Fibroblast of skin of back (primary cell): ENCODE measurements at regions not wholly inside any gene's neighbourhood (a gene's known extent, or its start where the extent isn't known, plus 50 kb on each side); places are given as distances from the start of the nearest gene placed in this dataset.
"Not testable (repeated sequence)": the region's sequence is repeated elsewhere in the genome, so short reads cannot be mapped to it uniquely, and the experiment has no call there.

ENCODE experiments used
- DNase-seq: peaks from one replicate; pipeline ENCODE4 v3.0.0-alpha.2; 2013

DNA sequence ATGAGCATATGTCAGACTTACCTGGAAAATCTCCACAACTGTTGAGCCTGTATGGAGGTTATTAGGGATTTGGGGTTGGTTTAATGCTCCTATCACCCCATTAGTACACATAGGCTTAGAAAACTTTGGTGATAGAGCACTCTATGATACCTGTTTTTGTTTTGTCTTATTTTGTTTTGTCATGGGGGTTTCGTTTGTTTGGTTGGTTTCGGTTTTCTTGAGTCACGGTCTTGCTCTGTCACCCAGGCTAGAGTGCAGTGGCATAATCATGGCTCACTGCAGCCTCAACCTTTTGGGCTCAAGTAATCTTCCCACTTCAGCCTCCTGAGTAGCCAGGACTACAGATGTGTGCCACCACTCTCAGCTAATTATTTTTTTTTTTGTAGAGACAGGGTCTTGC, 70.0 kb downstream of the MZT1 start:
- DNase-seq = no peak

DNA sequence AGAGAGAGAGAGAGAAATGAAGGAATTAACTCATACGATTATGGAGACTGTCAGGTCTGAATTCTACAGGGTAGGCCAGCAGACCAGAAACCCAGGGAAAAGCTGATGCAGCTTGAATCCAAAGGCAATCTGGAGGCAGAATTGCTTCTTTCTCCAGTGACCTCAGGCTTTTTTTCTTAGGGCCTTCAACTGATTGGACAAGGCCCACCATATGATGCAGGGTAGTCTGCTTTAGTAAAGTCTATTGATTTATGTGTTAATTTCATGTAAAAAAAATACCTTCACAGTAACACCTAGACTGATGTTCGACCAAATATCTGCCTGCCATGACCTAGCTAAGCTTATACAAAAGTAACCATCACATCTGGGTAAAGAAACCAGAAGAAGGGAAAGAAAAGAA, 71.1 kb downstream of the MZT1 start:
- no peak for DNase-seq

DNA sequence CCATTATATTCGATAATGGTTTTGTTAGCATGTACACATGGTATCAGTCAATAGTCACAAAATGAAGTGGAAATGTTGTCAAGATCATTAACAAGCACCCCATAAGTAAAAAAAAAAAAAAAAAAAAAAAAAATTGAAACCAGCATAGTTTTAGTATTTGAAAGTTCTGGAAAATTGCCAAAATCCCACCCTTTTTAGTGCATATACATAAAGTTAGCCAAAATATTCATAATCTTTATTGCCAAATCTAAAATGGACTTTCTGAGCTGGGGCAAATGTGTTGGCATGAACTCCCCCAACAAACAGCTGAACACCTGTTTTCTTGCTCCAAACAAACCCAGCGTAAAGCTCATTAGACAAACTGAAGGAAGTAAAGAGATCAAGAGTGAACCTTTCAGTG, 73.9 kb downstream of the MZT1 start:
- DNase-seq = no peak

DNA sequence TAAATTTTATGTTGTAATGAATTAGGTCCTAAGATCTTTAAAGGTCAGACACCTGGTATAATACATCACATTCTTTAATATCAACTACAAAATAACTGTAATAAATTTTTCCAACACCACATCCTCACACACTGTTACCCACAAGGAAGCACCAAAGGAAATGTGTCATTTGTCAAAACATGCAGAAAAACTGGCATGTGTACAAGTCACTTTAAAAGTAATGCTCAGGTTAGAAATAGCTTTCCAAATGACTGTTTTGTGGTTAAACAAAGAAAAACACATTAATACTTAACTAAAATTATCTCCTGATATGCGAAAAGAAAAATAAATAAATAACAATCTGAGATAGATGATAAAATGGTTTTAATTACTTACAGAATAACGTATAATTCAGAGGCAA, 74.7 kb downstream of the MZT1 start:
- DNase-seq = peak; percentile 44

DNA sequence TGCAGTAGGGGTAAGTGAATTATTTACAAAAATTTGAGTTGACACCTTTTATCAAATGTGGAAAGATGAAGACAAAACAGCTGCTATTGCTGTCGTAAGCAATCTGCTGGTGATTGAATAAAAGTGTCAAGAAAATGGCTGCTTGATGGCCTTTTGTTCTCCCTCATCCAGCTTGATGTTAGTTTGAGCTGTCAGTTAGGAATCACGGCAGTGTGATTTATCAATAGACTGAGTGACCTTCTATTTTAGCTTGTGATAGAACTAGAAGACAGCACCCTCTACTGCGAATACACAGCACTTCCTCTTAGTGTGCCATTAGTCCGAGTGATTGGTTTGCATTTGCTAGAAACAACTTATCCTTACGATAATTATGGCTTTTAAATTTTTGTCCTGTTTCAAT, 76.3 kb downstream of the MZT1 start:
- no peak for DNase-seq

DNA sequence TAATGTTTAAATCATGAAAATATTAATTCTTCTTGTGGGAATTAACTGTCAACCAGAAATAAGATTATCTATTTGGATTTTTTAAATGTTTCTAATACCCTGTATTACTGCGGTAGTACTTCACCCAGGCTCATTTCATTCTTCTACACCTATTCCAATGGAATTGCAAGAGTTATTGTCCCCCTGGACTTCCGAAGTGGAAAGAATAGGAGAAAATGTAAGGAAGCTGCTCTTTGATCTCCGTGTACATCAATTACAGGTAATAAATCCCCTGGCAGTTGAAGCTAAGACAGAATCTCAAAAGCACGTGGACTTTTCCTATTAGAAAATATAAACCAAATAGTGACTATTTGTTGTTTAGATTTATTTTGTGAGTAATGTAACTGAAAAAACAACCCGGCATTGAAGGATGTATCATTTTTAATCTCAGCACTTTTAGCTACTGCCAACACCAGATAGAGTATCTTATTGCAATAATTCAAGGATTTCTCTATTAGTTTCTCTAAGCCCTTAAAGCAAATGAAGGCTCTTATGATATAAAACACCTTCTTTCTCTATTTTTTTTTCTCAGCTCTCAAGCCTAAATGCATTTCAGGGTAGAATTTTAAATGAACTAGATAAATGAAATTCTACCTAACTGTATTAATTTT, 77.3 kb downstream of the MZT1 start:
- no peak for DNase-seq

DNA sequence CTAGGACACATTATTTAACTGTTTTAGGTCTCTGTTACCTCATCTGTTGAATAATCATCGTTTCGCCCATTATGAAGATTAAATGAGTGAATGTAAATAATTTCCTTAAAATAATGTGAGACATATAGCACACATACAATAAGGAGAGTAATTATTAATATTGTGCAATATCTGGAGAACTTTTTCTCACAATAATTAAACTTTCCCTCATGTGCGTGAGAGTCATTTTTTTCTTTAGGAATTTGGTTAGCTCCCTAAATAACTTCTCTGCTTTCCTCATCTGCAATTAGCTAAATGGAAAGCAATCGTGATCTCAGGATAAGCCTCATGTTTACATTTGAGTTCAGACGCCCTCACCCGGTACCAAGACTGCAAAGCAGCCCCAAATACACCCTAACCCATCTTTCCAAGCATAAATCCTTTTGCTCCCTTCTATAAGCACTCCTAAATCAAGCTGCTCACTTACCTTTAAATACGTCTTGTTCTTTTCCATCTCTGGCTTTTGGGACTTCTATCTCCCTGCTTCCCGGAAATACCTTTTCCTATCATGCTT, 78.8 kb downstream of the MZT1 start:
- DNase-seq = no peak

DNA sequence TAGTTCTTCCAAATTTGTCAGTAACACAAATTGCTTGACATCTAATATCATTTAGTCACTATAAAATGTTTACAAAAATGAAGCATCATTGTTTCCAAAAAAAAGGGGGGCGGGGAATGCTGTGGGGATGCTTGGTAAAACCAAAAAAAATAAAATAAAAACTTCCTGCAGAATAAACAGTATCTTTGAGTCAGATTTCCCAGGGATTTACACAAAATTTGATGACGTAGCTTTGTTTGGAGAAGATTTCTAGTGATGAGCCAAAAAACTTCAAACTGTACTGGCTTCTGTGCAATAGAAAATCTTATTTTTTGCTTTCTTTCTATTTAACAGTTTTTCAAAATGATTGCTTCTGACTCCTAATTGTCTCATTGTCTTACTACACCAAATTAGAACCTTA, 80.0 kb downstream of the MZT1 start:
- no peak for DNase-seq

DNA sequence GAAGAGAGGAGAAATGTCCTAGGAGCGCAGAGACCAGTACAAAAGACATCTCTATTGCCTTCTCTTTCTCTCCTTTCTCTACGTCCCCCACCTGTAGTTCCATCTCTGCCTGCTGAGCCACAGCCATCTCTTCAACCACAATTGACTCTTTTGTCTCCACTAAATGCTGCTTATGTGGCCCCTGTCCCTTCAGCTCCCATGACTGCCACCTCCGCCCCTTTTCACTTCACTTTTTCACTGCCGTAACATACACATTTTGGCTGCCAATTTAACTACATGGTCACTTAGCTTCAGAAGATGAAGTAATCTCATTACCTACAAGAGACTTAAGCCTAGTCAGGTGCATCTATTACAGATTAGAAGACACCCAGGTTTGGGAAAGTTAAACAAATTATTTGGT, 81.9 kb downstream of the MZT1 start:
- no peak for DNase-seq

DNA sequence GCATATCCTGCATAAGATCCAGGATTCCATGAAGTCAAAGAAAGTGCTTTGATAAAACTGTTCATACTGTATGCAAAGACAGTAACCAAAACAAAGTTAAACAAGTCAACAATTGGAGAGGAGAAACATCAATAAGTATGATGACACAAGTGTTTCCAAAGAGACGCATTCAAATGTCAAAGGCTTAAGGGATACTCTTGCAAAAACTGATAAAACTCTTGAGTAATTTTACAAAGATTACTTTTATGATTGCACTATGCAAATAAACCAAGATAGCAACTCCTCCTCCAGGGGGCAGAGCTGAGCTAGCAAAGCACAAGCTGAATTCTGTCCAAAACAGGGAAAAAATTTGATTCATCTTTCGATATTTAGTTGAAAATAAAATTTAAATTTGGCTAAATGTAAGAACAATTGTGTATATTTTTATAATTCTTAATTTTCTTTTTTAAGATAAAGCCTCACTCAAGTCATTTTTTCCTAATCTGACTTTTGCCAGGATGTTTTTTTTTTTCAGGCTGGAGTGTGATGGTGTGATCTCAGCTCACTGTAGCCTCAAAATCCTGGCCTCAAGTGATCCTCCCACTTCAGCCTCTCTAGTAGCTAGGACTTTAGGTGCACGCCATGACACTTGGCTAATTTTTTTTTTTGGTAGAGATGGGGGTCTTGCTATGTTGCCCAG, 84.0 kb downstream of the MZT1 start:
- peak; percentile 38 for DNase-seq

DNA sequence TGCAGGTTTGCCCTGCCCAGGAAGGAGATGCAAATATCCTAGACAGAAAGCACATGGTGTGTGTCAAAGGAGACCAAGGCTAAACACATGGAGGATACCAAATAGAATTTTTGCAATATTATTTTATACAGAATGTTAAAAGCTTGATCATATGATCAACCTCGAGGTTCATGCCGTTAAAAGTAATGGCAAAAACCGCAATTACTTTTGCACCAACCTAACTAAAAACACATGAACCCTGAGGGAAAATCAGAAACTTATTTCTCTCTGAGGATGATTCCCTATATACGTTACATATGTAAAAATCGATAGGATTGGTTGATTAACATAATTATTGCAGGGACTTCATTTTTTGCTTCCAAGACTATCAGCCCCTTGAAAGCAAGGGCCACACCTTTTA, 88.1 kb downstream of the MZT1 start:
- no peak for DNase-seq

DNA sequence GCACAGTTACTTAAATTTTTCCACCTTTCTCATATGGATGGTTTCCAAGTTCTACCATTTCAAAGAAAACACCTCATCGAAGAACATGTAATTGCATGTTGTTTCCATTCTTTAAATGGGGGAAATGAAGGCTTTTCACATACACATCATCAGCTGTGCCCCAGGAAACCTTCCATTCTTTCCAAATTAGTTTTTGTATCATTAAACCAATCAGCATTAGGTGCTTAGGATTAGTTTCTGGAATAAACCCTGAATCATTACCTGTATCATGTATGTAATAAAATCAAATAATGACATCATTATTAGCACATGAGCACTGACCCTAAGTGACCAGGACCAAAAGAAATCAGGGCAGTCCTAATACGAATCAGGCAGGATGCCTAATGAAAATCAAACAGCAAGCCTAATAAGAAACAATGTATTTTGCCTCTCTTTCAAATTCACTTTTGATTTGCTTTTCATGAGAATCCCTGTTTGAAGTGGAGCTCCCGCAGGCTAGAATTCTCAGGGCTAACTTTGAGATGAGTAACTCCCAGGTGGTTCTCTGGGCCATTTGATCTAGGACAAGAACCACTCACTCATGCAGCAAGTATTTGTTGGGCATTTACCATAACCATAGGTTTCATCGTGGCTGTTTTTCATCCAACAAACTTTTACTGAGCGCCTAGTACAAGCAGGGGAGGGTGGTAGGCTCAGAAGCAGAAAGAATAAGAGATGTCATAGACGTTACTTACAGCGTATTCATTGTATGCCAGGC, 89.2 kb downstream of the MZT1 start:
- DNase-seq = no peak

DNA sequence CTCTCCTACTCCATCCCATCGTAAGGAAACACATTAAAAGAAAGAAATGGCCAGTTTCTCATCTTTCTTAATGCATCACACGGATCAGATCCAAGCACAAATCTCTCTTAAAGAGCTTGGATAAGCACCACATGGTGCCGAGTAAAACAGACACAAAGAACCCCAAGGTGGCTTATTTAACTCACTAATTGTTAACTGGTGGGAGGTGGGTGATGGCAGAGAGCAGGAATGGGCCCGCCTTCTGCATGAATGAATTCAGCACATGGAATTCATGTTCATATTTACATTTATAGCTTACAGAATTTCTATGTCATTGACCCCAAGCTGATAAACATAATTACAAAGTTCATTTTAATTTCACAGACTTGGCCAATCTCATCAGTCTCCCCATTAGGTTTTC, 89.9 kb downstream of the MZT1 start:
- DNase-seq = no peak

DNA sequence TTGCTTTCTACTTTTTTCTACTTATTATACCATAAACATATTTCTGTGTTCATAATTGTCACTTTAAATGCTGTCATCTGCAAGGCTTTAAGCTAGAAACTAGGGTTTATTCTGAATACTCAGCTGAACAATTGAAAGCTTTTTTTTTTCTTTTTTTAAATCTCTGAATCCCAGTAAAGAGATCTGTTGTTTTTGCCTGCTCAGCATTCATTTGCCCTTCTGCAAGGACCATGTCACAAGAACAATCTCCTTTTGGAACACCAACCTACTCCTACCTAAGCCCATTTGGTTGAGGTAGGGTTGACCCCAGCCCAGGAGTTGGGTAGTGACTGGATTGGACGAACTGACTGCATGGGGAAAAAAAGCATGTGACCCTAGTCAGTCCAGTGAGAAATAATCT, 92.6 kb downstream of the MZT1 start:
- no peak for DNase-seq

DNA sequence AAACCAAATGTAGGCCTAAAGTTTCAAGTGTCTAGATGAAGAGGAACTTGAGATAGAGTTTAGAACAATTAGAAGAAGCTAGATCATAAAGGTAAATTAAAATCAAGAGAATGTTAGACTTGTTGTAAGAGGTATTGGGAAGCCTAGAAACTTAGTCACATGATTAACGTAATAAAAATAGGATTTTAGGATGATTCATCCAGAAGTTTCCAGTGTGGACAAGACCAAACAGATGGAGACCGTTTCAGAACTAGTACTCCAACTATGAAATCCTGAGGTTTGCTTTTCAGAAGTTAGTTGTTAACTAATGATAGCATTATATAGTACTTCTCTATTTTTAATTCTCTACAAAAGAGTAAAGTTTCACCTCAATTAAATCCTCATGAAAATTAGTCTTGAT, 104.9 kb downstream of the MZT1 start:
- DNase-seq = no peak

DNA sequence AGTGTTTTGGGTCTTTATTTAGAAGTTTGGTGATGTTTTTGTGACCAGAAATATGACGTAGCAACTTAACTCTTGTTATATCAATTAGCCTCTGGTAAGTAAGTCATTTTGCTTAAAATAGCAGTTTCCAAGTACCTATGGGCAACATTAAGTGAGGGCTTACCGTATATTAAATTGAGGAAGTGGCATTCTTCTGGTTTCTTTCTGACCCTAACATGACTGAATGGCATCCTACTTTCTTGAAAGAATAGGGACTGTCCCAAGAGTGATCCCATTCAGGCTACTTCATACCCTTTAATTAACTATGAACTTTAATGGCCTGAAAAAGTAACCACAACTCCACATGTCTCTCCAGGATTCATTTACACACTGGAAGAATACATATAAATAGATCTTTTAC, 106.6 kb downstream of the MZT1 start:
- DNase-seq = no peak

DNA sequence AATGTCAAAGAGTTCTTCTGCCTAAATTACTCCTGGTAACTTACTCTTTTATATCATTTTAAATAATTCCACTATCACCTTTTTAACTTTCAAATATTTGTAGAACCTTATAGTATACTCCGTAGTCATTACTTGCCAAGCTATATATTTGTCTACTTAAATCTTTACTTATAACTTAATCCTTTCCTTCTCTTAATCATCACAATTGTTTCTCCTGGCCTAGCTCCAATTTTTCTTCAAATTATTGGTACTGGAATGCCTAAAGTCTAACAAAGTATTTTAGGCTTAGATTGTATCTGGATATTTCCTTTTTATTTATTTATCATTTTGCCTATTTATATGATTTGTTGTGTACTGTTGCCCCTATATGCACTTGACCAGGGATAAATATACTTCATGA, 109.5 kb downstream of the MZT1 start:
- DNase-seq = no peak

DNA sequence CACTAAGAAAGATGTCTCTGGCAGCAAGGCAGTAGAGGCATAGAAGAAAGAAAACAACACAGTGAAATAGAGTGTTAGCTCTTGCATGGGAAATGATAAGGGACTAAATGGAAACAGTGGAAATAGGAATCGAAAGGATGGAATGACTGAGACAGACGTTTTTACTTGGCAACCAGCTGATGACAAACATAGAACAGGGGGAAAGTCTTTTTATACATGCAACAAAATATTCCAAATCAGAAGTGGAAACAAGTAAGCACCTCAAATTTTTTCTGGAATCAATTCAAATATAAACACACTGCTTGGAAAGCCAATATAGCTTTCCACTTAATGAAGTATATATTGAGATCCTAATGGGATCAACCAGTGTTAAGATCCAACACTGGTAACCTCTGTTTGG, 110.2 kb downstream of the MZT1 start:
- no peak for DNase-seq

DNA sequence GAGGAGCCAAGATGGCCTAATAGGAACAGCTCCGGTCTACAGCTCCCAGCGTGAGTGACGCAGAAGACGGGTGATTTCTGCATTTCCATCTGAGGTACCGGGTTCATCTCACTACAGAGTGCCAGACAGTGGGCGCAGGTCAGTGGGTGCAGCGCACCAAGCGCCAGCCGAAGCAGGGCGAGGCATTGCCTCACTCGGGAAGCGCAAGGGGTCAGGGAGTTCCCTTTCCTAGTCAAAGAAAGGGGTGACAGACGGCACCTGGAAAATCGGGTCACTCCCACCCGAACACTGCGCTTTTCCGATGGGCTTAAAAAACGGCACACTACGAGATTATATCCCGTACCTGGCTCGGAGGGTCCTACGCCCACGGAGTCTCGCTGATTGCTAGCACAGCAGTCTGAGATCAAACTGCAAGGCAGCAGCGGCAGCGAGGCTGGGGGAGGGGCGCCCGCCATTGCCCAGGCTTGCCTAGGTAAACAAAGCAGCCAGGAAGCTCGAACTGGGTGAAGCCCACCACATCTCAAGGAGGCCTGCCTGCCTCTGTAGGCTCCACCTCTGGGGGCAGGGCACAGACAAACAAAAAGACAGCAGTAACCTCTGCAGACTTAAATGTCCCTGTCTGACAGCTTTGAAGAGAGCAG, 117.1 kb downstream of the MZT1 start:
- not testable (repeated sequence) for DNase-seq

DNA sequence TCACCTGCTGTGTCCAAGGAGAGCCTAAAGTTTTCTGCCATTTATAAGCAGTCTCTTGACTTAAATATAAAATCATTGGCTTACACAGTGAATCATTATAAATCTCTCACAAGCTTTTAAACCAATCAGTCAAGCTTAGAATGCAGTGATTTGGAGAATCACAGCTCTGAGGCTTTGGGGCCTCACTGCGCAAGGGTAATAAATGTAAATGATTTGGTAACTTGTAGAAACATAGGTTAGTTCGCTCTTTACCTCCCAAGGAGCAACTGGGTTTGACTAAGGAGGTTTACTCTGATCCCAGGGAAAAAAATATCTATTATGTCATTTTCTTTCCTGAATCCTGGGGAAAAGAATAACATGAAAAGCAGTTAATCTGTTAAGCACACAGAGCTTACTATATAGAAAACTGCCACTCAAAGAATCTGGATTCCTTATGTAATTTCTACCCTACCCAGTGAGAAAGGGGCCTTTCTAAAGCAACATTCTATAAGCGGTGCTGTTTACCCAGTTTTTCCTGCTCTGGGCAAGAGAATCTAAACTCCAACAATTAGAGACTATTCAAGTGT, 128.2 kb downstream of the MZT1 start:
- no peak for DNase-seq

DNA sequence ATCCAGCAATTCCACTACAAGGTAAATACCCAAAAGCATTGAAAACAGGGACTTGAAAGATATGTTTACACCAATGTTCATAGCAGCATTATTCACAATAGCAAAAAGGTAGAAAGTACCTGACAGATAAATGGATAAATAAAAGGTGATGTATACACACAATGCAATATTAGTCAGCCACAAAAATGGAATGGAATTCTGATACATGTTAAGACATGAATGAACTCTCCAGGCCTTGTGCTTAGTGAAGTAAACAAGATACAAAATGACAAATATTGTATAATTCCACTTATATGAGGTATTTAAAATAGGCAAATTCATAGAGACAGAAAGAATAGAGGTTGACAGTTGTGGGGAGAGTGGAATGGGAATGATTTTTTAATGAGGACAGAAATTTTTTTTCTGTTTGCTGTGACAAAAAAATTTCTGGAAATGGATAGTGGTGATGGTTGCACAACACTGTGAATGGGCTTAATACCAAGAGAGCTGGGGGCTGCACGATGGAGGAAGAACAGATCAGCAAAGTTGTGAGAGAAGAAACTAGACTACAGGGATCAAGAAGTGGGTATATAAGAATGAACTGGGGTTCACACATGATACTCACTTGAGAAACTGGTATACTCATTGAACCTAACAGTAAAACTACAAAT, 137.2 kb downstream of the MZT1 start:
- DNase-seq = no peak

DNA sequence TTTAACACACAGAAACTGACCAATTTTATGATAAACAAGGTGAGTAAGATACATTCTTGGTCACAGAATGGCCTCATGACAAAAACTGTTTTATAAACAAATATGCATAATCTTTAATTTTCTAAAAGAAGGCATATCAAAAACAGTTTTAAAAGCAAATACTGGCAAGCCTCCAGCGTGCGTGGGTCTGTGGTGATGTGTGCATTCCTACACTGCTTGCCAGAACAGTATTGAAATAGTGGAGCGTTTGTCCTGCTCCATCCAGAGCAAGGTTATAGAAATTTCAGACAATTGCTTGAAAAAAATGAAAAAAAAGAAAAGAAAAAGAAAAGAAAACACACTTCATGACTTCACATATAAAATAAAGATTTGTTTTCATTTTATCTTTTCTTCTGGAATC, 140.9 kb downstream of the MZT1 start:
- DNase-seq = no peak
